LoVo (cell line): ENCODE measurements at regions not wholly inside any gene's neighbourhood (a gene's known extent, or its start where the extent isn't known, plus 50 kb on each side); places are given as distances from the start of the nearest gene placed in this dataset.
A peak's percentile ranks its signal among the peaks of the same experiment; 100 is the strongest.
"Not testable (repeated sequence)": the region's sequence is repeated elsewhere in the genome, so short reads cannot be mapped to it uniquely, and the experiment has no call there.

Source experiments
- DNase-seq: peaks from one replicate; pipeline ENCODE4 v3.0.0-alpha.2; 2016; ENCODE audit warnings: low spot score

GRCh38 chr6:43934803-43935602, 165.0 kb downstream of the VEGFA start:
- no peak for DNase-seq

- no peak for DNase-seq
Measured at GRCh38 chr6:43934183-43934802, 164.3 kb downstream of the VEGFA start.

DNA sequence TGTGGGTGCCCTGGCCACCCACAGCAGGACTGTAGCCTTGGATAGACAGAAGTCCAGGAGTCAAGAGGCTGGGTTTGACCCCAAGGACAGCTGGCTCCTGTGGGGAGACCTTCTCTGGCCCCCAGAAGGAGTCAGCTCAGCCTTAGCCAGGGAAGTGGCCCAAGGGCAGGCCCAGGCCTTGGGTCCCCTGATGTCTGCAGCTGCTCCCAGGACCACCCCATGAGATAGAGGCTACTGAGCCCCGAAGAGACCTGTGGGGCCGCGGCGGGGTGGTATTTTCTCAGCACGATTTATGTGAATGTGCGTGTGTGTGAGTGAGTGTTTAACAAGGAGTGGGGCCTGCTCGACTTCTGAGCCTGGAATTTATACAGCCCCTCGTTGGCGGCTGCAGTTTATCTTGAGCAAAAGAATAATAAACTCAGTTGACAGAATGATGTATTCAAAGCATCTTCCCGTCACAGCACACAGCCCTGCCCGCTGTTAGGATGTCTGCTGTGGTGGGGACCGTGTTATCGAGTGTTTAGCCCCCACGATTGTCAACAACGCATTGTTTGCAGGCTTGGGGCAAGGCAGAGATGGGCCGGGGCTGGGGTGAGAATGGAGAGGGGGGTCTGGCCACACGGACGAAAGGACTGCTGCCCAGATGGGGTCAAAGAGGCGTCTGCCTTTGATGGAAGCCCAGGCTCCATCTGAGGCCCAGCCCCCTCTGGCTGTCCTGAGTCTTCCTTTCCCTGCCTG, 163.3 kb downstream of the VEGFA start:
- no peak for DNase-seq

DNA sequence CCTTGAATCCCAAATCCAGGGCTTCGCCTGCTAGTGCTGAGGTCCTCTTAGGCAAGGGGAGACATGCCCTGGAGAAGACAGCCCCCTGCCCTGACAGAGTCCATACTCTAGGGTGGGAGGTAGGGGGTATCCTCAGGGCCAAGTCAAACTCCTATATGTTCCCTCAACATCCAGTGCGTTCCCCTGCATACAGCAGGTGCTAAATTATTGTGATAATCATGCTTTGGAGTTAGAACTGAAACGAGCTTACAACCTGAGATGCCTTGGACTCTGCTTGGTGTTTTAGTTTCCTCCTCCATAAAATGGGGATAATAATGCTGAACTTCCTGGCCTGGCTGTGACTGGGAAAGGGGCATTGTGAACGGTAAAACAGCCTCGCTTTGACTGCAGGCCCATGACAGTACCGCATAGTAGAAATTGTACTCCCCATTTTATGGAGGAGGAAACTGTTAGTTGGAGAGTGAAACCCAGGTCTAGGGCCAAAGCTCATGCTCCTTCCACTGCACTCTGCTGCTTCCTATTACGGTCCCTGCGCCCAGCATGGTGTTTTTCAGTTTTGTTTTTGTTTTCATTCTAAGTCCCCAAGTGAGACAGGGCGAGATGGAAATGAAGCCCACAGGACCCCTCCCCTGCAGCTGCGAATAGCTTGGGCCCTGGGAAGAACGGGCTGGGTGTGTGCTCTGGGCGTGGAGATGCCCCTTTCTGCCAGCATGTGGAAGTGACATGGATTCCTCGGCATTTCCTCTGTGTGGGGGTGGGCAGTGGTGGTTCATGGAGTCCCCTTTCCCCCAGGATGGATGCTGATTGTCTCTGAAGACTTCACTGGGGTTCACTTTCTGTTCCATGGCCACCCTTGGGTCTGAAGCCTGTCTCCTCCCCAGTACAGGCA, 162.5 kb downstream of the VEGFA start:
- no peak for DNase-seq

DNA sequence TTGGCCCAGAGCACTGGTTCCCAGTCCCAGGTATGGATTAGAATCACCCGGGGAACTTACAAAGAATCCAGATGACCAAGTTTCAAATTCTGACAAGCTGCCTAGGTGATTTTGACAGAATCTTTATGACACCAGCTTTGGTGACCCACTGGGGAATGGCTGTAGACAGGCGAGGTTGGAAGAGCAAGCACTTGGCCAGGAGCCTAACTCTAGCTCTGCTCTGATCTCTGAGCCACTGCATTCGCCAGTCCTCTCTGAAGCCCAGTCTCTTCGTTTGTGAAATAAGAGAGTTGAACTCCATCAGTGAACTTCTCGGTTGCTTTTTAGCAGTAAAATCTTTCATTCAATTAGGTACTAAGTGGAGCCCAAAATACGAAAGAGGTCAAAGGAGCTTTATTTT, 161.2 kb downstream of the VEGFA start:
- no peak for DNase-seq

- no peak for DNase-seq
Measured at GRCh38 chr6:43930440-43931154, 160.6 kb downstream of the VEGFA start.

GRCh38 chr6:43929511-43929910, 159.5 kb downstream of the VEGFA start:
- DNase-seq = no peak

DNA sequence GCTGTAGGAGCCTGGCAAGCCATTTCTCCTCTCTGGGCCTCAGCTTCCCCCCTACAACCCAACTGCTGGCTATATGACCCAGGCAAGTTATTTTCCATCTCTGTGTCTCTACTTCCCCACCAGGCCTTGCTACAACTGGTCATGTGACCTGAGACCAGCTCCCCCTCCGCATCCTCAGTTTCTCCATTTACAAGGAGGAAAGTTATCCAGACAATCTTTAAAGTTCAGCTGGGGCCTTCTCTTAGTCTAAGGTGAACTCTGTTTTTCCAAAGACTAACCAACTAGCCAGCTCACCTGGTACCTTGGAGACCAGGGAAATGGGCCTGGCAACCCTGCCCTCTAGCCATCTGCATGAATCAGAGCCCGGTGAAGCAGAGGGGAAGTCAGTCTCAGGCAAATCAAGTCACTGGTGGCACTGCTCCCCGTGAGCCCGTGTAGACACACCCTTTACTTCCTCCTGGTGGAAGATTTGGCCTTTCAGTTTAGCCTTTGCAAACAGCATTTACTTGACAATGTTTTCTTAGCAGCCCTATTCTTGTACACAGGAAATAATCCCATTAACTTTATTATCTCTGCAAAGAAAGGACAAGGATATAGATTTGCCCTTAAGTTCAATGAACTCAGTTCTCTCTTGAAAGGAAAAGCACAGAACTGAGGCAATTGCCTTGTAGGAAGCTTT, 157.7 kb downstream of the VEGFA start:
- DNase-seq = peak; percentile 63

- peak; percentile 90 for DNase-seq
Measured at GRCh38 chr6:43926634-43927531, 156.9 kb downstream of the VEGFA start.

- DNase-seq = not testable (repeated sequence)
Measured at GRCh38 chr6:43925636-43926139, 155.7 kb downstream of the VEGFA start.

DNA sequence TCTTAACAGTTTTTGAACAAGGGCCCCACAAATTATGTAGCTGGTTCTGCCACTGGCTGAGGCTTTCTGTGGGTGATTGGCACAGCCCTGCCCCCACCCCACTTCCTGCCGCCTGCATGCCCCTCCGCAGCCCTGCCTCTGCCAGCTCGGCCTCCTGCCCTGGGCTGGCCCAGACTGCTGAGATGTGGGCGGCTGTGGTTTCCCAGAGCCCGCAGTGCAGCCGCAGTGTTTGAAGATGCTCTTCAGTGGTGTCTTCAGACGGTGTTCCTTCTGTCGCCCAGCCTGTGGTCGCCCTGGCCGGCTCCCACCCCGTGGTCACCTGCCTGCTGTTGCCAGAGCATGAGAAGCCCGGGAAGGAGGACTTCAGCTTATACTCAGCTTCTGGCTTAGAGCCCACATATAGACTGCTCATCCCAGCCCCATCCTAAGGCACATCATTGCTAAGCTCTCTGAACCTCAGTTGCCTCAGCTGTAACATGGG, 154.3 kb downstream of the VEGFA start:
- DNase-seq = no peak

- DNase-seq = no peak
Measured at GRCh38 chr6:43923376-43924221, 153.6 kb downstream of the VEGFA start.

- no peak for DNase-seq
Measured at GRCh38 chr6:43922426-43923375, 152.7 kb downstream of the VEGFA start.

DNA sequence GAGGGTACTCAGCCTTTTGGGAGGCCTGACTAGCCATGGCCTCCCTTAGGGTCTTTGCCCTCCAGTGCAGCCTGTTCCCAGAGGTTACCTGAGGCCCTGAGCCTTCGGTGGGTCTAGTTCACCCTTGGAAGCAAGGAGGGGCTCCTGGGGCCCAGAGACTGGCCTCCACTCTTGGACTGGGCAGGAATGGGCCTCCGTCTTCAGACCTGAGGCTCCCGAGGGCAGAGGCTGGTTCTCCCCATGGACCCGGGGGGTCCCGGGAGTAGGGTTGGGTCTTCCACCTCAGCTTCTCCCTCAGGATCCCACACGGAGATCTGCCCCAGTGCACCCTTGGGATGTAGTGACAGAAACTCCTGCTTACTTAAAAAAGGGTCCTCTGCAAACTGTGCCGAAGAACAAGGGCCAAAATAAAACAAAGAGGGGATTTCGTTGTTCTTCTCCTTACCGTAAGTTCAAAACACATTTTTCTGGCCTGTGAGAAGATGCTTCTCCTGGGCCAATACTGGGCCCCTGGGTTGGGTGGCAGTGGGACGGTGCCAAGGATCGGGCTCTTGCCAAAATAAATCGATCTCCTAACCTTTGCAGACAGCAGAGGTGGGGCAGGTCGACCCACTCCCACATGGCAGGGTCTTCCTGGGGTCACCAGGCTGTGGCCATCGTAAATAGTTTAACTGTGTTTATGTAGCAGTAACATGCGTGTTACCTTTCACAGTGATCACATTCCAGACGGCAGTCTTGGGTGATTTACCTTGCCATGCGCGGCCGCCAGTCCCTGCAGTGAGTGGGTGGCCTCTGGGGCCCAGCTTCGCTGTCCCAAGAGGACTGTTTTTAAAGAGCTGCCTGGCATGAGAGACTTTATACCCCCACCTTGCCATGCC, 151.8 kb downstream of the VEGFA start:
- no peak for DNase-seq

- DNase-seq = no peak
Measured at GRCh38 chr6:43921039-43921438, 151.0 kb downstream of the VEGFA start.

DNA sequence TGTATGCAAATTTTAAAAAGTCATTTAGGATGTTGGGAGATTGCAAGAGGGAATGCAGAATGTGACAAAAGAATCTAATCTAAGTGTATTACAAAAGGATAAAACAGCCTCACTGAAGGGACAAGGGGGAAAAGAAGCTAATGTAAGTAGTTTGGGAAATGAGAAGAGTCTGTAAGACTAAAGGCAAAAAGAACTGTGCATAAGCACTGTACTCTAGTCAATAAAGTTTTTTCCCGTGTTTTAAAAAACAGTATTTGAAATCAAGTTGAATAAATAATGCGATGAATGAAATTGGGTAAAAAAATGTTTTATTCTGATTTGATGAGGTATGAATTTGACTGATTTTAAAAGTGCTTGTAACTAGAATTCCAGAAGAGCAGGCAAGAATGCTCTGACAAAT, 149.8 kb downstream of the VEGFA start:
- DNase-seq = no peak
